HG02763 (cell line): ENCODE measurements at regions not wholly inside any gene's neighbourhood (a gene's known extent, or its start where the extent isn't known, plus 50 kb on each side); places are given as distances from the start of the nearest gene placed in this dataset.
A peak's percentile ranks its signal among the peaks of the same experiment; 100 is the strongest.
"Not testable (repeated sequence)": the region's sequence is repeated elsewhere in the genome, so short reads cannot be mapped to it uniquely, and the experiment has no call there.

Source experiments
- ATAC-seq: cut with Tn5 transposase; IDR thresholded peaks from one replicate; pipeline ENCODE4 v1.9.1; 2021; ENCODE audit warnings: mild to moderate bottlenecking, moderate library complexity; ENCODE audit not compliant: unreplicated experiment

GRCh38 chr12:74676955-74677354 is 139.3 kb downstream of the ATXN7L3B start:
- not testable (repeated sequence) for ATAC-seq

GRCh38 chr12:74685385-74685784 is 147.8 kb downstream of the ATXN7L3B start:
- ATAC-seq = no peak

- no peak for ATAC-seq
Measured at GRCh38 chr12:74689071-74689655, 151.5 kb downstream of the ATXN7L3B start.

GRCh38 chr12:74689929-74690328 is 152.3 kb downstream of the ATXN7L3B start:
- no peak for ATAC-seq

GRCh38 chr12:74719447-74719846 is 181.8 kb downstream of the ATXN7L3B start:
- no peak for ATAC-seq

- peak; percentile 43 for ATAC-seq
Measured at GRCh38 chr12:74722709-74723108, 185.1 kb downstream of the ATXN7L3B start.

GRCh38 chr12:74725154-74725553 is 187.5 kb downstream of the ATXN7L3B start:
- ATAC-seq = no peak

- no peak for ATAC-seq
Measured at GRCh38 chr12:74728006-74728405, 190.4 kb downstream of the ATXN7L3B start.

GRCh38 chr12:74732164-74732784 is 194.6 kb downstream of the ATXN7L3B start:
- no peak for ATAC-seq

- no peak for ATAC-seq
Measured at GRCh38 chr12:74732826-74733225, 195.2 kb downstream of the ATXN7L3B start.

- no peak for ATAC-seq
Measured at GRCh38 chr12:74741112-74741511, 203.5 kb downstream of the ATXN7L3B start.

GRCh38 chr12:74747305-74747704 is 209.7 kb downstream of the ATXN7L3B start:
- ATAC-seq = no peak

GRCh38 chr12:74751441-74751840 is 213.8 kb downstream of the ATXN7L3B start:
- ATAC-seq = no peak

GRCh38 chr12:74752215-74752614 is 214.6 kb downstream of the ATXN7L3B start:
- no peak for ATAC-seq

- ATAC-seq = no peak
Measured at GRCh38 chr12:74770552-74770951, 232.9 kb downstream of the ATXN7L3B start.

GRCh38 chr12:74775276-74775675 is 237.6 kb downstream of the ATXN7L3B start:
- ATAC-seq = no peak

GRCh38 chr12:74776378-74776777 is 238.7 kb downstream of the ATXN7L3B start:
- no peak for ATAC-seq

- no peak for ATAC-seq
Measured at GRCh38 chr12:74780182-74780849, 242.7 kb downstream of the ATXN7L3B start.

GRCh38 chr12:74780850-74781241 is 243.2 kb downstream of the ATXN7L3B start:
- not testable (repeated sequence) for ATAC-seq

GRCh38 chr12:74781991-74782485 is 244.4 kb downstream of the ATXN7L3B start:
- ATAC-seq = no peak

- no peak for ATAC-seq
Measured at GRCh38 chr12:74790931-74791330, 253.3 kb downstream of the ATXN7L3B start.

GRCh38 chr12:74791365-74791764 is 253.7 kb downstream of the ATXN7L3B start:
- ATAC-seq = no peak
